CD4-positive, alpha-beta T cell treated with Interleukin-2 at 100 ng/mL for 4 hours (primary cell): ENCODE measurements at regions not wholly inside any gene's neighbourhood (a gene's known extent, or its start where the extent isn't known, plus 50 kb on each side); places are given as distances from the start of the nearest gene placed in this dataset.

Source experiments
- DNase-seq: peaks from one replicate; pipeline ENCODE4 v3.0.0-alpha.2; 2020; ENCODE audit warnings: low spot score

DNA sequence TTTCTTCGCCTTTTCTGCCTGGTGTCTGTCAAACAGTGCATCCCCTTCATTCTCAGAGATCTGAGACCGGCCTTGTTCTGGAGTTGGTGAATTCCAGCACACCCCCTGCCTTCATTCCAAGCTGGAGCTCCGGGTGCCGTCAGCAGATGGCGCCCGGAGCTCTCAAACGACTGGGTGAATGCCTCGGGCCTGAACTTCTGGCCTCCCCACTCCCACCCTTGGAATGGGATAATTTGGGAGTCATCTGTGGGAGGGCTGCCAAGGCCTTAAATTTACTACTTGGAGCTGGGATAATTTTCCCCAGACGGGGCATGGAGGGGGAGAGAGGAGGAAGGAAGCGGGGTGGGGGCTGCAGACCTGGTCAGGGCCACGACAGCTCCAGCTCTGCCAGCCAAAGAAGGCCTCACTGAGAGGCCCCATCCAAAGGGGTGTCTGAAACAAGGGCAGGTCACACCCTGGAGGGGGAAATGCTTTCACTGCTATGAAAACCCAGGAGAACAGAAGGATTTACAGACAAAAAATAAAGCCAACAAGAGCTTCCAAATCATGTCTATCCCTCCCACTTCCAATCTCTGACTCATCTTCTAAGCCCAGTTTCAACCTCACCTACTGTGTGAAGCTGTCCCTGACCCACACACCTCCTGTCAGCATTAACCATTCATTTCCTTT is 187.9 kb downstream of the OPA1 start:
- peak; percentile 5 for DNase-seq

DNA sequence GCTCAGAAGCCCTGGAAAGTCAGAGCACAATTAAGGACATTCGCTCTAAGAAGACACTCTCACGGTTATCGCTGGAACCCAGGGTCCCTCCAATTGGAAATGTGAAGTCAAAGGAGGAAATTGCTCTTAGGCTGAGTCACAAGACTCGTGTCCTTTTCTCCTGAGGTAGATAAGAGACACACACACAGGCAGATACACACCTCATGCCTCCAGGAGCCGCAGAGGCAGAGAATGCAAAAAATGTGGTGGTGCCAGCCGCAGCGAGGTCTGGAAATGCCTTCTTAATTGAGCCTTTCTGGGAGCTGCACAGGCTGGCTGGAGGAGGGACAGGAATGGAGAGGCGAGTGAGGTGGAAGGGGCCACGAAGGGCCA is 189.3 kb downstream of the OPA1 start:
- DNase-seq, result no peak

DNA sequence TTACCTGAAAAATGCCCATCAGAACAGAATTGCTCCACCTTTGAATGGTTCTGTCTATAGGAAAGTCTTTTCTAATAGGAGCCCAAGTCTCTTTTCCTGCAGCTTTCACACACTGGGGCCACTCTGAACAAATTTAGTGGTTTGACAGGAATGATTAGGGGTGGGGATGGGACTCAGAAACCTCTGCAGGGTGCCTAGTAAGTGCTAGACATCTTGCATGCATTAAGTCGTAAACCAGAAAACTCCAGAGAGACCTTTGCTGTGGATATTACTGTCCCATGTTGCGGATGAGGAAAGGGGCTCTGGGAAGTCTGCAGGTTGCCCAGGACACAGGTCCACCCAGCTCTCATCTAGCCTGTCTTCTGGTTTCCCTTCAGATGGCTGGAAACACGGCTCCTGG is 189.7 kb downstream of the OPA1 start:
- no peak for DNase-seq

DNA sequence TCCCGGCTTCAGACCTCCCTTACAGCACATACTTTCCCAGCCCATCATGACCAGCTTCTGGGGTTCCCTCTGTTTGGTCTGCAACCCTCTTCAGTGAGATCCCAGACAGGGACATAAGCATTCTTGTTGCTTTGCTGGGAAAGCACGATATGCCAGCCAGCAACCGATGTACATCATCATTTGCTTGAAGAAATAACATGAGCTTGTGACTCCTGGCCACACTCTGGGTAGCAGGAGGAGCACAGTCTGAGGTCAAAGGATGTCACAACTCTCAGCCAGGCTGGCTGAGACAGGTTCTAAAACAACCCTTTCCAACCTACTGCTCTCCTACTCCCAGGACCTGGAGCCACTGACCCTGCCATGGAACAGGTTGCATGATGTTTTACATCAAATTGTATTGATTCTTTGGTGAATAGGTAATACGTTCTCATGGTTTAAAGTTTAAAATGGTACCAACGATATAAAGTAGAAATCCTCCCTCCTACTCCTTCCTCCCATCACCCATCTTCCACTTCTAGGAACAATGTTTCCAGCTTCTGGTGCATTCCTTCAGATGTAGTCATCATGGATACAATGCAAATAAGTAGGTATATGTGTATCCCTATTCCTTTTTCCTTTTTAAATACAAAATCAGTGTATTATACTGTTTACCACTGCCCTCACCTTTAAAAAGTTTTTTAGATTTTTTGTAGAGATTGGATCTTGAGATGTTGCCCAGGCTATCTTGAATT is 190.3 kb downstream of the OPA1 start:
- no peak for DNase-seq

DNA sequence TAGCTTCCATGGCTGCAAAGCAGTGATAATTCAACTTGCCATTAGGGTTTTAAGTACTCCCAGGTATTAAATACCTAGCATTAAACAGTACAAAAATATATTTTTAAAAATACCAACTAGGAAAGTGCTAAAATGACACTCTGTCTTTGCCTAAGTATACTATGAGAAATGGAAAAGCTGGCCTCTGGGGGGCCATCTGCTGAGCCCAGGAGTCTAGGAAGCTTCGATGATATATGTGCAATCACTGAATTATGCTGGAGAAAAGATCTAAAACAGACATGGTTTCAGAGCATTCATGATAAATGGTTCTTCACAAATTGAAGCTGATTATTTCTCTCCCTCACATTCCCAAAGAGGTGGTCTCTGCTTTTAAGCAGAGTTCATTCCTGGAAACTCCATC is 191.8 kb downstream of the OPA1 start:
- no peak for DNase-seq

DNA sequence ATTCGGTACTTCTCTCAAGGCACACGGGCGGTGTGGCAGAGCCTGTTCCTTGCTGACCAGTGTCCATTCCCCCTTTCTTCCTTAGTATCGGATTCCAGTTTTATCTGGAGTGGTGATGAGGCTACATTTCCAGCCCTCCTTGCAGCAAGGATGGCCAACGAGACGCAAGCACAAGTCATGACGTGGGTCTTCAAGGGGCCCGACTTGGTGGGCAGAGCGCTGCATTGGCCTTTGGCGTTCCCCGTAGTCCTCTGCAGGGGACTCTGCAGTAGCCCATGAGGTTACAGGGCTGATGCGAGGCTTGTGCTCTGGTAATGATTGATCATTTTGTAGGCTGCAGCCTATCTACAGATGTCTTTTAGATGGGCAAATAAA is 194.5 kb downstream of the OPA1 start:
- no peak for DNase-seq

DNA sequence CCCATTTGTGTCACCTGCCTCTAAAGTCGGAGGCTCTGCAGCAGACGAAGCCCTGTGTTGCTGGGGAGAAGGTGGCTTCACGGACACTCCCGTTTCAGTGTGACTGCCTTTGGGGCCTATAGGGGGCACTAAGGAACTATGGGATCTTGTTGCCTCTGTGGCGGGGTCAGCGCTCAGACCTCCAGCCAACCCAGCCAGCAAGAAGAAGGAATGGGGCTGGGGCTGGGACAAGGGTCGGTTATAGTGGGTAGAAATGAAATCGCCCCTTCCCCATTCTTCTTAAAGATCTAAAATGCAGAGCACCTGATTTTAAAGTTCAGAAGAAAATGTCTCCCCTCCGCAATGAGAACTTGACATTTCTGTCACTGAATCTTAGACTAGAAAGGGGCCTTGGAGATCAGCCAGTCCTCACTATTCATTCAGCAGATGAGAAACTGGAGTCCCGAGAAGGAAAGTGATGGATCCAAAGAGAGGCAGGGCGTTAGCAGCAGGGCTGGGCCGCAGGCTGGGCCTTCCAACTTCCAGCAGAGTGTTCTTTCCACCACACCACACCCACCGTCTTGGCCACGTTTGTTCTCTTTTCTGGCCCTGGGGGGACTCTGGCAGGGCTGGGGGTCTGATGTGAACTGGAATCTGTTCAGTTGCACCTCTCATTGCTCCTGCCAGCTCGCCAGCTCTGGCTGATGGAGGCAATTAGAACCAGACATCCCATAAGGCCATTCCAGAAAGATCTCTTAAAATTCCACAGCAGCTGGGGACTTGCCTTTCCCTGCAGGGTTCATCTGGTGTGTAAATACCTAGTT is 195.4 kb downstream of the OPA1 start:
- DNase-seq, result no peak

DNA sequence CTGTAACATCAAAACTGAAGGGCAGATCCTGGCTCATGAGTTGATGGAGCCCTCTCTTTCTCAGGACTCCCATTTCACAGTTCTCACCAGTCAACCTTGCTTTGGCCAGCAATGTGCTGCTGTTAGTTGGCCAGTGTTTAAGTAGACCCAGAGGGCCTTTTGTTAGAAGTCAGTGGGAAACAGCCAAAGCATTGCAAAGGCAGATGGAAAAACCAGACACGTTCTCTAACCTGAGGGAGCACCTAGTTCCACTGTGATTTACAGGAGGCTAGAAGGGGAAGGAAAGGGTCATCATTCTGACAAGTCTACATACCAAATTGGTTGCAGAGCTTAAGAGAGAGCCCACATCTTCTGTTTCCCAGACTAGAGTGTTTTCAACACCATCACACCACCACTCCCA is 196.4 kb downstream of the OPA1 start:
- no peak for DNase-seq

DNA sequence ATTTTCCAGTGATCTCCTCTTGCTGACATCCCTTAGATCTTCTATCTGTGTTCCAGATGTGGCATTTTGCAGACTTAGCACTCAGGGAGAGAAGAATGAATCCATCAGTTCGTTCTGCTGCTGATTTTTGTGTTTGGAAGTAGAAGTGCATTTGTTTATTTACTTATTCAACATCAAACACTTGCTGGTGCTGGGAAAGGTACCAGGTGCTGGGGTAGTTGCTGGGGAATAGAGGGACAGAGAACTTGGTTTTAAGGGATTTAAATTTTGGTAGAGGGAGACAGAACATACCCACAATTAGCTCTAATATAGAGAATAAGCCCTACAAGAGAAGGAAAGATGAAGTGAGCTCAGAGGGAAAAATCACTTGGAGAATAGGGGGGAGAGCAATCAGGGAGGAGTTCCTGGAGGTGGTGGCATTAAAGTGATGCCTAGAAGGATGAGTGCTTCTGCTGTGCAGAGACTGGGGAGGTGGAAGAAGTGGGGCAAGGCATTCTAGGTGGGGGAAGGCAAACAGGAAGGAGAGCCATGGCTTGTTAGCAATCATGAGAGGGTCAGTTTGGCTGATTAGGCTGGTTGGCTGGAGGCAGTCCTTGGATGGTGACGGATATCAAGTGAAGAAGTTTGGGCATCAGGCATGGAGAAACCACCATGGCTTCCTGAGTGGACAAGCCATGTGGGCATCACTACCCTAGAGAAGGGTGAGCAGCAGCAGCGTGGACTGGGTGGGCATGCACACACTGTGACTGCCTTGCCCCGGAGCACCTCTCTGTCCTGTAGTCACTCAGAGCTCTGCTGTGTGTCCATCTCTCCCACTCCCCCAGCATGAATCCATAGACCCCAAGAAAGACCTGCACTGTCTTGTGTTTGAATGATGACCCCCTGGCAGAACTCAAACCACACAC is 197.3 kb downstream of the OPA1 start:
- DNase-seq, result no peak

DNA sequence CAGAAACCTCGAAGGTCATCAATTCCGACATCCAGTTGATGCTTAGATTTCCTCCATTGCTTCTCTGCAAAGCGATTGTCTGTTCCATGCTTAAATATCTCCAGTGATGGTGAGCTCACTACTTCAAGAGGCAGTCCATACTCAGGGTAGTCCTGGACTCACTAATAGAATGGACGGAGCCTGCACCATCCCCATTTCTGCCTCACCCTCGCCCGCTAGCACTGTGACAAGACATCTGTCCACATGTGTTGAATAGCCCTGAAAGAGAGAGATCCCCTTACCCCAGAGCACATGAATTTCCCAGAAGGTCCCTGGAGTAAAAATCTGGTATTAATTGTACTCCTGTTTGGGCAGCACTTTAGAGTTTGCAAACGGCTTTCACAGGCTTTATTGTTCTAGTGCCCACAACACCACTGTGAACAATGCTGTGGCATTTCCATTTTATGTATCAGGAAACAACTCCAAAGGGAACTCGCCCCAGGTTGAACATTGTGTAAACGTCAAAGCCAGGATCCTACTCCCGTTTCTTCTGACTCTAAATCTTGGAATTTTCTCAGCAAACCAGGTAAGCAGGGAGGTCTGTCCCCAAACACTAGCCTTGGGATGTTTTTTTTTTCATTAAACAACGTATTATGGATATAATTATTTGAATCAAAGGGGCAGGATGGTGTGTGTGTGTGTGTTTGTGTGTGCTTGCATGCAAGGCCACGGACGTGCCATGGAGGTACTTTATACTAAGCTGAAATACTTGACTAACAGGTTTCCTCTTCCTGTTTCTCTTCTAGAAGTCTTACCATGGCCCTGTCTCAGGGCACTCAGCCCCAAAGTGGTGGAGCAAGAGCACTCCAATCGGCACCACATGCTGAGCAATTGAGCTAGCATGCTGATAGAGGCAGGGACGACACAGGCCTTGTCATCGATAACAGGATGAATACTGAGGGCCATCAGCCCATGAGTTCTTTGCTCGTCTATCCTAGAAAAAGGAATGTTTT is 198.3 kb downstream of the OPA1 start:
- DNase-seq, result no peak

DNA sequence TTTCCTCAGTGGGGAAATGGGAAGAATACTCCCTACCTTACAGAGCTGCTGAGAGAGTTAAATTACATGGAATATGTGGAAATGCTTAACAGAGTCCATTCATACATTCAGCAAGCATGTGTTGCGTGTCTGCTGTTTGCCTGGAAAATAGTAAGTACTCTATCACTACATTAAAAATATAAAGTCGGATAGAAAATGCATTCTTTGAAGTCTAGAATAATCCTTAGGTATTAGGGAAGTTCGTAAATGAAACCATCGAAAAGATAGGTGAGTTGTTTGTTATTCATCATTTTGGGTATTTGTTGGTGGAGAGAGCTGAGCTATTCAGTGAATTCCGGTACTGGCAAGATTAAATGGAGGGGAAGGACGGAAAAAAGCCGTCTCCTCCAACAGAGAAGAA is 200.1 kb downstream of the OPA1 start:
- no peak for DNase-seq

DNA sequence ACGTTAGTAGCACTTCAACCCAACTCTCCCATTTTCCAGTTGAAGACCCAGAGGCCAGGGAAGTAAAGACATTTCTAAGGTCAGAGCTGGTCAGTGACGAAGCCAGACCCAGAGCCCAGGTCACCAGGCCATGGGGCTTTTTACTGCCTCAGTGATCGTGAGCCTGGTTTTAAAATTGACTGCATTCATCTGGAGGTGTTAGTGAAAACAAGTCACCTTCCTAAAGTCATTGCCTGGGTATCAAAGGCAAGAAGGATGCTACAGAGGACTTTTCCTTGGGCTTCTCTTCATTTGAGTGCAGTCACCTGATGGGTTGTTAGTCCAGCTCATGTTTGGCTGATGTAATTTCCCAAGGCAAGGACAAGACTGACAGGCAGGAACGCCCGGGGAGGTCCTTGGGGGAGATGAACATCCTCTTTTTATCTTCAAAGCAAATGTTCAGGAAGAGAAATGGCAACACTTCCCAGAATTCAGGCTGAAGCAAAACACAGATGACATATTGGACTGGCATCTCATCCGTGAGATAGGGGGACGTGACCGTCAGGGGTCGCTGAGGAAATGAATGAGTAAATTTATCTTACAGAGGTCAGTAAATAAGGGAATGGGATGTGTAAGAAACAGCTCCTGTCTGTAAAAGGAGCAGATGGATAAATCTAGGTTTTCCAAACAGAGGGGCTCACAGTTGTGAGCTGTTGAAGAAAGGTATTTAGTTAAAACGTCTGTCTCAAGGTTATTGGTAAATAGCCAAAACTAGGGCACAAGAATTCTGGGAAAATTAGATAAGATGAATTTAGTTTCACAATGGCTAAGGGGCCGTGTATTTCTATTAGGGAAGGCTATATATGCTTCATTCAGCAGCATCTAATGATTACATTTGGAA is 201.2 kb downstream of the OPA1 start:
- no peak for DNase-seq

DNA sequence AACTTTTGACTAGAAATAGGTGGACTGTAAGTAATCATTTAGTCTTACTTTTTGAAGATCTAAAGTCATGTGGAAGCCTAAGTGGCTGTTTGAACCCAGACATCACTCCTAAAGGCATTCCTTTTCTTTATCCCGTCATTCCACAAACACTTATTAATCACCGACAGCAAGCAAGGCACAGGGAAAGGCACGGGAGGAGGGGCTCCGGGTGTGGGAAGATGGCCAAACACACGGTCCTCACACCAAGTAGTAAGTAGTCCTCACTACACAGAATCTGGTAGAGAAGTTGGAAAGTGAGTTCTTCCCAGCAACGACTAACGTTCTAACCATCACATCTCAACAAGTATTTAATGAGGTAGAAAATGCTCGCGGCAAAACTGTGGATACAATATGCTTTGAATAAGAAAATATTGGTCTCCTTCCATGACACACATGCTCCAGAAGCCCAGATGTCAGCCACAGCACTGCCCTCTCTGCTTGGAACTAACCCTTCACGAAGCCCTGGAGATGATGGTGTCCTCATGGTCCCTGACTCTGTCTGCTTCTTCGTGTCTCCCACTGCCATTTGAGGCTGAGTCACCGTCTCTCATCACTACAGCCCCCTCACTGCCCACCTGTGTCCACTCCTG is 202.2 kb downstream of the OPA1 start:
- no peak for DNase-seq

DNA sequence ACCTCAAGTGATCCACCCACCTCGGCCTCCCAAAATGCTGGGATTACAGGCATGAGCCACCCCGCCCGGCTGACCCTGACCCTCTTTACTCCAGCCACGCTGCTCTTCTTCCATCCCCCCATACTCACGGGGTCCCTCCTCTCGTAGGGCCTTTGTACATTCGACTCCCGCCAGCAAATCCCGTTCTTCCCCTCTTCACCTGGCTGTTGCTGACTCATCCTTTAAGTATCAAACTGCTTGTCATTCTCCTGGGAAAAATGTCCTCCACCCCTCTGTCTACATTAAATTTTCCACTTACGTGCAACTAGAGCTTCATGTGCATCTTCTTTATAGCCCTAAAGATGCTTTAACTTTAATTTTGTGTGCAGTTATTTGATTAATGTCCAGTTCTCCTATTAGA is 203.1 kb downstream of the OPA1 start:
- no peak for DNase-seq

DNA sequence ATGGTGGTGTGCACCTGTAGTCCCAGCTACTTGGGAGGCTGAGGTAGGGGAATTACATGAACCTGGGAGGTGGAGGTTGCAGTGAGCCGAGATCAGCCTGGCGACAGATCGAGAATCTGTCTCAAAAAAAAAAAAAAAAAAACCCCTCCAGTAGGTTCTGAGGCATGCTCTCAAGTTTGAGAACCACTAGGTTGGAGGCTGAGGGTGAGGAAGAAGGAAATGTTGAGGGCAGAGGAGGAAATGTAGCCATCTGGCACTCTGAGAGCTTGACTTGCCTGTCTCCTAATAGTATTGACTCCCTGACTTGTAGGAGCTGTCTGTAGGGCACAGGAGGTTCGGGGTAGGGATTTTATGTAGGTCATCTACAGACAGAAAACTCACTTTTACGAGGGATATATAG is 204.6 kb downstream of the OPA1 start:
- DNase-seq, result no peak

DNA sequence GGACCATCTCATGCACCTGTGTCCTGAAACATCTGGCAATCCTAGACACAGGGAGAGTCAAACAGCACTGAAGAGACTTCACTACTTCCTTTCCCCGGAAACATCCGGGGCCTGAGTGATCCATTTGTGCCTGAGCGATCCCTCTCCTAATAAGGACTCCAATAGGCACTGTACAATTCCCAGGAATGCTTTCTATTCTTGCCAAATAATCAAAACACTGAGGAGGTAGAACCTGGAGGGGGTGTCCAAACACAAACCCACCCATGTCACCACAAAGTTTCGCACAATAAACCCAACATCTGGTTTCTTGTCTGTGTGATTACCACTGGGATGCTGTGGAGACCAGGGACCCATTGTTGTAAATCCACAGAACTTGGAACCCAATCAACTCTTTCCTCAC is 205.0 kb downstream of the OPA1 start:
- no peak for DNase-seq

DNA sequence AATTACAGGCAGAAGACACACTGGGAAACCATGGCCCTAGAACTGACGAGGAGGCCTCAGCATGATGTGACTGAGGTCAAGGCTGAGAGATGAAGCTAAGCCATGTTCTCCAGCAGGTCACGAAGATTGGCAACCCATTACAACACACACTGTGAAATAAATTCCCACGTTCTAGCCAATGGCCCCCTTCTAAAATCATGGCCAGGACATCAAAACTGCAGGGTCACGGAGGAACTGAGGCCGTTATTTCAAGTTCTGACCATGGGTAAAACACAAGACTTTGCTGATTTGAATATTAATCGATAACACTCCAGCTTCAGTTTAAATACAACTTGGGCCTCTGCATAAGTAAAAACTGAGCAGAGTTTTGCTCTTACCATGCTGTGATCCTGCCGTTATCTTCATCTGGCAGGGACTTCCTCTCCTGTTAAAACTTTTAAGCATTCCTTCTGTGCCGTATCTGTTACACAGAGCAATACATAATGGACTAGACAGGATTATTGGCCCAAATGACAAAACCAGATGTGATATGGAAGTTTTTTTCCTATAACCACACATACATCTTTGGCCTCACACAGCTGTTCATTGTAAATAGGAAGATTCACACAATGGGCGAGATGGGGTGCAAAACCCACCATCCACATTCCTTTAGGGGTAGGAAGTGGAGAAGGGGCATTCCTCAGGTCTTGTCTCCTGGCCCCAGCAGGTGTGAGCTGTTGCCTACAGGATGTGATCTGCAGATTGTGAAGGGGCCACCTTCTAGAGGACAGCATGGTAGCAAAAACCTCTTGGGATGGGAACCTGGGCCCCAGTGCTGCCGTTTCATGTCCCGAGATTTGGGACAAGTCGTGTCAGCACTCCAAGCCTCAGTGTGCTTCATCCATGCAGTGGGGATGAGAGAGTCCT is 207.4 kb downstream of the OPA1 start:
- no peak for DNase-seq

DNA sequence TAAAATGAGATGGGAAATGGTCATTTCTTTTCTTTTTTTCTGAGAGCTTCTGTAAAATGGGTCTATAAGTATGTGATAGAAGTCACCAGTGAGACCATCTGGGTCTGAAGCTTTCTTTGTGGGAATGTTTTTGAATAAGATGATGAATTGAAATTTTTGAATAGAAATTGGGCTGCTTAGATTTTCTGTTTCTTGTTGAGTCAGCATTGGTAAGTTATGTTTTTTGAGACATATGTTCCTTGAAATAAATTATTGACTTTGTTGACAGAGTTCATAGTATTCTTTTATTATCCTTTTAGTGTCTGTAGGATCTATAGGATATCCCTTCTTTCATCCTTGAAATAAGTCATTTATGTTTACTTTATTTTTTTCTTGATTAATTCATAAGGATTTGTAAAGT is 208.1 kb downstream of the OPA1 start:
- no peak for DNase-seq
